IMR-90 (cell line): ENCODE measurements at regions not wholly inside any gene's neighbourhood (a gene's known extent, or its start where the extent isn't known, plus 50 kb on each side); places are given as distances from the start of the nearest gene placed in this dataset.

ENCODE experiments used
- ATAC-seq: fragments of 200-7000 bp; cut with Tn5 transposase; 2 replicates; pipeline ENCODE4 v1.9.1; 2020; ENCODE audit warnings: low read depth, mild to moderate bottlenecking, moderate library complexity
- BruUV-seq: library from RNA; stranded (reverse); fragments of 400-500 nt; replicated peaks from 2 replicates; lab custom pipeline; 2021; lab: Mats Ljungman, UMichigan
- CTCF ChIA-PET: fragments of 300-600 bp; formaldehyde crosslinking; extraction: SDS; loops from one replicate; lab custom pipeline; 2021; ENCODE audit warnings: antibody characterized with exemption; lab: Yijun Ruan, JAX
- POLR2A ChIA-PET: fragments of 300-600 bp; sonication (Branson Sonifier 250); formaldehyde crosslinking; loops from one replicate; lab custom pipeline; 2022; ENCODE audit warnings: antibody characterized with exemption; ENCODE audit not compliant: unreplicated experiment; lab: Charles Lee
- DNase-seq: peaks from one replicate; pipeline ENCODE4 v3.0.0; 2013
- H2AFZ ChIP-seq: replicated peaks from 2 replicates; pipeline ENCODE3; 2013; ENCODE audit warnings: low read length, mild to moderate bottlenecking; ENCODE audit not compliant: poor library complexity
- H2AK5ac ChIP-seq: 2 replicates; pipeline ENCODE4 v1.6.1; 2013; ENCODE audit warnings: low read depth, low read length, inconsistent platforms
- H2AK9ac ChIP-seq: replicated peaks from 2 replicates; pipeline ENCODE3; 2013; ENCODE audit warnings: mild to moderate bottlenecking, low read depth, low read length, moderate library complexity; ENCODE audit not compliant: poor library complexity
- H2BK120ac ChIP-seq: 2 replicates; pipeline ENCODE4 v1.6.1; 2013; ENCODE audit warnings: low read depth, low read length, inconsistent platforms
- H2BK15ac ChIP-seq: 3 replicates; pipeline ENCODE4 v1.6.1; 2013; ENCODE audit warnings: low read depth, low read length, inconsistent platforms
- H2BK20ac ChIP-seq: 2 replicates; pipeline ENCODE4 v1.6.1; 2013; ENCODE audit warnings: low read depth, mild to moderate bottlenecking, inconsistent platforms, low read length, moderate library complexity
- H2BK5ac ChIP-seq: 2 replicates; pipeline ENCODE4 v1.6.1; 2013; ENCODE audit warnings: mild to moderate bottlenecking, low read depth, low read length, inconsistent platforms; ENCODE audit not compliant: poor library complexity, severe bottlenecking
- H3K14ac ChIP-seq: replicated peaks from 2 replicates; pipeline ENCODE4 v1.6.1; 2013; ENCODE audit warnings: low read depth, low read length, inconsistent platforms
- H3K18ac ChIP-seq: 2 replicates; pipeline ENCODE4 v1.6.1; 2013; ENCODE audit warnings: low read depth, low read length, control low read depth
- H3K23ac ChIP-seq: 2 replicates; pipeline ENCODE4 v1.6.1; 2013; ENCODE audit warnings: low read depth, low read length, inconsistent platforms
- H3K27ac ChIP-seq: 2 replicates; pipeline ENCODE4 v1.5.1; 2013; ENCODE audit warnings: mild to moderate bottlenecking, control low read depth, low read length; ENCODE audit not compliant: insufficient read depth
- H3K27me3 ChIP-seq: 2 replicates; pipeline ENCODE4 v1.6.1; 2013; ENCODE audit warnings: low read length; ENCODE audit not compliant: control insufficient read depth, insufficient read depth
- H3K36me3 ChIP-seq: 2 replicates; pipeline ENCODE4 v1.6.1; 2013; ENCODE audit warnings: low read length, mixed read lengths; ENCODE audit not compliant: control insufficient read depth, insufficient read depth
- H3K4ac ChIP-seq: 2 replicates; pipeline ENCODE4 v1.6.1; 2013; ENCODE audit warnings: low read depth, low read length, inconsistent platforms
- H3K4me1 ChIP-seq: 2 replicates; pipeline ENCODE4 v1.6.1; 2013; ENCODE audit warnings: low read length, mixed read lengths; ENCODE audit not compliant: control insufficient read depth, insufficient read depth
- H3K4me2 ChIP-seq: 2 replicates; pipeline ENCODE4 v1.6.1; 2013; ENCODE audit warnings: low read depth, mild to moderate bottlenecking, control low read depth, low read length, moderate library complexity
- H3K4me3 ChIP-seq: 2 replicates; pipeline ENCODE4 v1.5.1; 2013; ENCODE audit warnings: low read depth, mild to moderate bottlenecking, control low read depth, low read length, moderate library complexity; ENCODE audit not compliant: insufficient read depth
- H3K56ac ChIP-seq: 2 replicates; pipeline ENCODE4 v1.6.1; 2013; ENCODE audit warnings: low read length, inconsistent platforms; ENCODE audit not compliant: insufficient read depth; ENCODE audit errors: extremely low read depth
- H3K79me1 ChIP-seq, 2 experiments: 2 replicates each; pipeline ENCODE4 v1.6.1; 2013; ENCODE audit warnings: low read length in 2 of 2, inconsistent platforms in 1 of 2, low read depth in 1 of 2
- H3K9ac ChIP-seq: 2 replicates; pipeline ENCODE4 v1.6.1; 2013; ENCODE audit warnings: low read depth, low read length, control low read depth
- H3K9me1 ChIP-seq: 2 replicates; pipeline ENCODE4 v1.6.1; 2013; ENCODE audit warnings: low read length, inconsistent platforms; ENCODE audit not compliant: insufficient read depth
- H3K9me3 ChIP-seq: 2 replicates; pipeline ENCODE4 v1.6.1; 2013; ENCODE audit warnings: low read length; ENCODE audit not compliant: control insufficient read depth, insufficient read depth
- H4K20me1 ChIP-seq: 2 replicates; pipeline ENCODE4 v1.6.1; 2013; ENCODE audit warnings: low read length, inconsistent platforms; ENCODE audit not compliant: insufficient read depth
- H4K5ac ChIP-seq: 2 replicates; pipeline ENCODE4 v1.6.1; 2013; ENCODE audit warnings: mild to moderate bottlenecking, low read depth, low read length, control low read depth
- H4K8ac ChIP-seq, 2 experiments: 2 replicates each; pipeline ENCODE4 v1.6.1; 2013; ENCODE audit warnings: low read depth in 2 of 2, low read length in 2 of 2, control low read depth in 1 of 2, inconsistent platforms in 1 of 2
- H4K91ac ChIP-seq: 2 replicates; pipeline ENCODE4 v1.6.1; 2013; ENCODE audit warnings: low read depth, low read length, inconsistent platforms; ENCODE audit not compliant: insufficient read depth
- BHLHE40 ChIP-seq: fragments of 150-350 bp; IDR thresholded peaks from 2 replicates; pipeline ENCODE4 v1.6.1; 2016; ENCODE audit warnings: mild to moderate bottlenecking, low read depth, low read length
- CEBPB ChIP-seq: IDR thresholded peaks from 2 replicates; pipeline ENCODE4 v1.6.1; 2012; ENCODE audit warnings: low read depth, low read length, improper control_type of control experiment
- CHD1 ChIP-seq: IDR thresholded peaks from 2 replicates; pipeline ENCODE4 v1.6.1; 2012; ENCODE audit warnings: low read depth, low read length, improper control_type of control experiment
- CTCF ChIP-seq: conservative IDR thresholded peaks from 2 replicates; pipeline ENCODE4 v1.5.1; 2012; ENCODE audit warnings: mild to moderate bottlenecking, low read depth, low read length, improper control_type of control experiment
- ELK1 ChIP-seq: fragments of 150-350 bp; IDR thresholded peaks from 2 replicates; pipeline ENCODE4 v1.6.1; 2016; ENCODE audit warnings: low read depth, mild to moderate bottlenecking, low read length, moderate library complexity, borderline replicate concordance
- FOS ChIP-seq: fragments of 150-350 bp; IDR thresholded peaks from 2 replicates; pipeline ENCODE4 v1.6.1; 2016; ENCODE audit warnings: low read depth, low read length
- MAFK ChIP-seq: IDR thresholded peaks from 2 replicates; pipeline ENCODE4 v1.6.1; 2012; ENCODE audit warnings: low read depth, low read length, improper control_type of control experiment
- MAZ ChIP-seq: IDR thresholded peaks from 2 replicates; pipeline ENCODE4 v1.6.1; 2012; ENCODE audit warnings: low read depth, mild to moderate bottlenecking, low read length, improper control_type of control experiment, moderate library complexity, borderline replicate concordance
- MXI1 ChIP-seq: IDR thresholded peaks from 2 replicates; pipeline ENCODE4 v1.6.1; 2012; ENCODE audit warnings: low read depth, mild to moderate bottlenecking, low read length, moderate library complexity, borderline replicate concordance
- NFE2L2 ChIP-seq: fragments of 150-350 bp; IDR thresholded peaks from 2 replicates; pipeline ENCODE4 v1.6.1; 2016; ENCODE audit warnings: low read depth, mild to moderate bottlenecking, low read length
- POLR2A ChIP-seq: IDR thresholded peaks from 2 replicates; pipeline ENCODE4 v1.6.1; 2012; ENCODE audit warnings: mild to moderate bottlenecking, low read depth, low read length
- RAD21 ChIP-seq: IDR thresholded peaks from 2 replicates; pipeline ENCODE4 v1.6.1; 2012; ENCODE audit warnings: low read length, improper control_type of control experiment
- RCOR1 ChIP-seq: IDR thresholded peaks from 2 replicates; pipeline ENCODE4 v1.6.1; 2012; ENCODE audit warnings: mild to moderate bottlenecking, low read length, improper control_type of control experiment; ENCODE audit not compliant: insufficient replicate concordance
- RFX5 ChIP-seq: IDR thresholded peaks from 2 replicates; pipeline ENCODE4 v1.8.0; 2012; ENCODE audit warnings: low read depth, mild to moderate bottlenecking, low read length, moderate library complexity
- SMC3 ChIP-seq: fragments of 150-350 bp; IDR thresholded peaks from 2 replicates; pipeline ENCODE4 v1.6.1; 2016; ENCODE audit warnings: low read depth, mild to moderate bottlenecking, antibody characterized with exemption, low read length, moderate library complexity
- USF2 ChIP-seq: fragments of 150-350 bp; IDR thresholded peaks from 2 replicates; pipeline ENCODE4 v1.6.1; 2017; ENCODE audit warnings: mild to moderate bottlenecking, antibody characterized with exemption, low read length, low read depth
- WGBS, 2 experiments: methylation state at CpG; one replicate each; pipeline versions ENCODE4 v1.1.5 to v1.1.7; 2013; ENCODE audit warnings: missing lambda C conversion rate in 2 of 2; ENCODE audit not compliant: insufficient read length in 1 of 2; ENCODE audit errors: extremely low coverage in 2 of 2; 5-methylcytosine and 5-hydroxymethylcytosine counted together
- dilution Hi-C: fragments of 300-500 bp; cut with HindIII; formaldehyde crosslinking; loops from one replicate; pipeline ENCODE4 v1.14.3; 2018; ENCODE audit warnings: low sequenced_read_pairs; ENCODE audit not compliant: unreplicated experiment
- in situ Hi-C: fragments of 300-500 bp; cut with MboI; formaldehyde crosslinking; loops from 3 replicates; pipeline ENCODE4 v1.14.3; 2019; ENCODE audit warnings: low sequenced_read_pairs, inconsistent platforms, mixed read lengths
- intact Hi-C: fragments of 100-400 bp; cut with micrococcal nuclease; formaldehyde crosslinking; loops from 2 replicates; pipeline ENCODE4 v1.10.0; 2022

- Histone ChIP-seq H4K91ac (no peak overlapping the region), H3K9me3 (no peaks in the 10 kb centered on the region), H3K27me3 (no peaks in the 10 kb centered on the region), H2BK15ac (no peak overlapping the region), H3K18ac (no peak overlapping the region), H3K9ac (no peak overlapping the region), H2AK5ac (no peak overlapping the region), H3K14ac (no peak overlapping the region), H4K20me1 (no peaks in the 10 kb centered on the region), H3K56ac (no peak overlapping the region), H4K5ac (no peak overlapping the region), H3K9me1 (no peaks in the 10 kb centered on the region), H3K79me1 (no peaks in the 10 kb centered on the region), H3K4me2 (no peak overlapping the region), H3K23ac (no peak overlapping the region), H4K8ac (no peak overlapping the region), H3K36me3 (no peaks in the 10 kb centered on the region), H2BK5ac (no peak overlapping the region), H2AK9ac (no peak overlapping the region), H3K4me1 (0 out of 2 replicates have a peak, but pooled peaks cover 2% of the 10 kb centered on the region), H3K4ac (no peak overlapping the region), H2AFZ (no peak overlapping the region), H3K27ac (no peak overlapping the region), H3K4me3 (no peak overlapping the region), H2BK120ac (no peak overlapping the region), H2BK20ac (no peak overlapping the region)
- ChIA-PET POLR2A (no interaction called here), CTCF (no interaction called here)
- no TSS peak for BruUV-seq
- intact Hi-C loops = no loop called here
- ATAC-seq = no peak
- TF ChIP-seq RFX5 (no peak), CTCF (no peak), MAZ (no peak), USF2 (no peak), RAD21 (no peak), NFE2L2 (no peak), ELK1 (no peak), MXI1 (no peak), RCOR1 (no peak), MAFK (no peak), FOS (no peak), CEBPB (no peak), CHD1 (no peak), BHLHE40 (no peak), POLR2A (no peak), SMC3 (no peak)
- dilution Hi-C loops = no loop called here
- no peak for DNase-seq
- in situ Hi-C loops = loop anchor here (5.0 to 10.0 kb wide), 2 partner anchors 203 to 660 kb away; no protein-coding TSS in a partner anchor
- 40% methylated on average over 1 of the region's 2 CpGs; no CpG with 5 or more reads in 1 of the 2 experiments for WGBS, 2 experiments
These were observed 241.2 kb downstream of the SKIDA1 start for GRCh38 chr10:21284301-21284700.
